GM12875 (cell line): ENCODE measurements at regions not wholly inside any gene's neighbourhood (a gene's known extent, or its start where the extent isn't known, plus 50 kb on each side); places are given as distances from the start of the nearest gene placed in this dataset.

ENCODE experiments used
- H3K4me3 ChIP-seq: one replicate; pipeline ENCODE4 v1.5.1; 2011; ENCODE audit warnings: low read depth, low read length, control low read depth
- CTCF ChIP-seq: IDR thresholded peaks from 2 replicates; pipeline ENCODE4 v1.5.1; 2011; ENCODE audit warnings: low read depth, mild to moderate bottlenecking, control low read depth, inconsistent platforms, low read length, moderate library complexity, borderline replicate concordance; ENCODE audit not compliant: insufficient read depth

GRCh38 chr9:109976303-109976702 is 196.3 kb downstream of the PALM2AKAP2 start:
- no peak overlapping the region for H3K4me3 ChIP-seq
- no peak for TF ChIP-seq CTCF

- no peak for TF ChIP-seq CTCF
- no peak overlapping the region for H3K4me3 ChIP-seq
Measured at GRCh38 chr9:109977521-109977920, 197.5 kb downstream of the PALM2AKAP2 start.

DNA sequence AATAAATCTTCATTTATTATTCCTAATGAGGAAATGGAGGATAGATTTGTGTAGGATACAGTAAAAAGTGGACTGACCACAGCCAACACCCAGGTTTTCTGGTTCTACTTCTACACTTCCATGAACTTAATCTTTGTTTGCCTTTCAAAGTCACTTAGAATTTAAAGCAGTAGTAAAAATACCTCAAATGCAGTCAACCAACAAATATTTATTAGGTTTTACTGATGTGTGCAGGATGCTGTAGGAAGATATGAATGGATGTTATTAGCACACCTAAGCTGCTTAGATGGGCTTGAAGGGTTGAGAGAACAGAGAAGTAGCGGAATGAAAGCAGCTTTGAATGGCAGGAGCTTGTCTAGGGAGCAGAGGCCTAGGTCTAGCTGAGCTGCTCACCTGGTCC is 201.1 kb downstream of the PALM2AKAP2 start:
- no peak overlapping the region for H3K4me3 ChIP-seq
- no peak for TF ChIP-seq CTCF

GRCh38 chr9:109986521-109986991 is 206.6 kb downstream of the PALM2AKAP2 start:
- no peak for TF ChIP-seq CTCF
- no peak overlapping the region for H3K4me3 ChIP-seq

DNA sequence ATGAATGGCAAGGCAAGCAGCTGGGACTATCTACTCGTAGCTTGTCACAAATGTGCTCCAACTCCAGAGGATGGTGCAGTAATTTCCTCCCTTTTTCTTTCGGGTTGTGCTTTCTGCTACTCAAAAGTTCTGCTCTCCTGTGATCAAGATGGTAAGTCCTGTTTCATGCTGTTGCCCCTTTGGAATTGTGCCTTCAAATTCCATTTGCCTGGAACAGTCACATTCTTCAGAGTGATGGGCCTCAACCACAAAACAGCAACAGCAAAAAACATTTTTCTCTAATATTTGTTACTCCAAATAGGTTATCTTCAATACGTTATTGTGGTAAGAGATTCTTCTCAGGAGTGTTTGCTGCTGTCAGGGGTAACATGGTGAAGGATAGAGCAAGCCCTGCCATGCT is 209.3 kb downstream of the PALM2AKAP2 start:
- TF ChIP-seq CTCF: no peak

DNA sequence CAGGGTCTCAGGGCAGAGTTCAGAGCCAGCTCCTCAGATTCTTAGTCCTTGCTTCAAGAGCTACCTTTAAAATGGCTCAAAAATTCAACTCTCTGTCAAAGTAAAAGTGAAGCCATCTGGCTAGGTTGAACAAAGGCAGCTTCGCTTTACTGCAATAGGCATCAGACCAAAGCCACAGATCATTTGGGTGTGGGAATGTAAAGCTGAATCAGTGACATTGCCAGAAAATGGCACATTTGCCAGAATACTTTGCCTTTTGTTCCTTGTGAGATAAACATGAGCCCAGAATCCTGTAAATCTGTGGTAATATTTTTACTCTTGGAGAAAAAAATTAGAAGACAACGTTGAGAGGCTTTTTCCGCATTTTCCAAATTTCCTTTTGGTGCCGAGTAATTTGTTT is 210.5 kb downstream of the PALM2AKAP2 start:
- no peak overlapping the region for H3K4me3 ChIP-seq
- TF ChIP-seq CTCF: no peak

More for the DNA sequence above, 209.3 kb downstream of the PALM2AKAP2 start:
- no peak overlapping the region for H3K4me3 ChIP-seq

GRCh38 chr9:109992293-109992692 is 212.3 kb downstream of the PALM2AKAP2 start:
- TF ChIP-seq CTCF: no peak
- no peak overlapping the region for H3K4me3 ChIP-seq
